Cardiac septum (tissue), 1 donor: ENCODE measurements at regions not wholly inside any gene's neighbourhood (a gene's known extent, or its start where the extent isn't known, plus 50 kb on each side); places are given as distances from the start of the nearest gene placed in this dataset.

Experiments used
- DNase-seq: peaks from one replicate; pipeline ENCODE4 v3.0.0-alpha.2; 2020; ENCODE audit warnings: low spot score
- intact Hi-C: fragments of 100-400 bp; cut with DNase I; formaldehyde crosslinking; loops from one replicate; pipeline ENCODE4 v1.14.0; 2022
- donor health status: DM: no; HTN: no; CAD: no.

GRCh38 chr12:87801860-87802720 is 227.1 kb downstream of the C12orf50 start:
- intact Hi-C loops, result no loop called here

DNA sequence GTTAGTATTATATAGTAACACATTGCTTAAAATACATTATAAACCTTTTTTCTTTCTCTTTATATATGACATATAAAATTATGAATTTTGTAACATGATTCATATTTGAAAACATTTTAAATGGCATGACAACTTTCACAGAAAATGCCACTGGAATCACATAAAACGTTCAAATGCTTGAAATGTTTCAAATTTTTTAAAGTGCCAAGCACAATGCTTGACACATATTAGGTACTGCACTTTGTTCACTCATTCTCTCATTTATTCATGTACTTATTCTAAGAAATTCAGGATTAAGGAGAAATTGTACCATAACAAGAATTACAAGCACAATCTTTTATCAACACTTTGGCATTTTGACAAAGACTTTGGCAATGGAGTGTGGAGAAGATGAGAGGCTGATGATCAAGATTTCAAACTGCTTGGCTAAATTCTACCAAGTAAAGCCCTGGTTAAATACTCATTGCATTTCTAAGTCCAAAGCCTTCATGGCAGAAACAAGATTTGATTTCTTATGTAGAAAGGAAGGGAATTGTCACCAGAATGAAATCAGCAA is 232.2 kb downstream of the C12orf50 start:
- no peak for DNase-seq
- intact Hi-C loops, result no loop called here

More at GRCh38 chr12:87801860-87802720, 227.1 kb downstream of the C12orf50 start:
- DNase-seq, result no peak

- no peak for DNase-seq
- intact Hi-C loops, result no loop called here
Observed at GRCh38 chr12:87795555-87795954, 233.6 kb downstream of the C12orf50 start.

GRCh38 chr12:87794854-87795253 is 234.3 kb downstream of the C12orf50 start:
- DNase-seq, result no peak
- intact Hi-C loops, result no loop called here

DNA sequence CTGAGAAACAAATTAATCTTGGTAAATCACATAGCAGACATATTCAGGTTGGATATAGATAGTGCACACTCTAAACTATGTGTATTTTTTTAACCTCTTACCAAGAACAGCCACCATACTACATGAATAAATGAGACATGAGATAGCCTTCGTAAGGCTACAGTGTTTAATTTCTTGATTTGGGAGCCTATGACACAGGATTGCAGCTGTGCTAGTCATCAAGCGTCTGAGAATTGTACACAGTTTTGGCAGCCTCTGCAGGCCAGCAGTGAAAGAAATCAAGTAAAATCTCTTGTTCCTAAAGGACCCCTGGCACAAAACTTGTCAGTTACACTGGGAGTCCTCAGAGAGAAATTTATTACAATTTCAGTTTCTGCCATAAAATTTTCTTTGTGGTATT is 236.1 kb downstream of the C12orf50 start:
- intact Hi-C loops, result no loop called here
- DNase-seq, result no peak

- intact Hi-C loops, result no loop called here
Observed at GRCh38 chr12:87784350-87784749, 244.9 kb downstream of the C12orf50 start.

GRCh38 chr12:87783467-87783866 is 245.7 kb downstream of the C12orf50 start:
- intact Hi-C loops, result no loop called here
- no peak for DNase-seq

More at GRCh38 chr12:87784350-87784749, 244.9 kb downstream of the C12orf50 start:
- no peak for DNase-seq

GRCh38 chr12:87782838-87783237 is 246.4 kb downstream of the C12orf50 start:
- intact Hi-C loops, result no loop called here
- no peak for DNase-seq

DNA sequence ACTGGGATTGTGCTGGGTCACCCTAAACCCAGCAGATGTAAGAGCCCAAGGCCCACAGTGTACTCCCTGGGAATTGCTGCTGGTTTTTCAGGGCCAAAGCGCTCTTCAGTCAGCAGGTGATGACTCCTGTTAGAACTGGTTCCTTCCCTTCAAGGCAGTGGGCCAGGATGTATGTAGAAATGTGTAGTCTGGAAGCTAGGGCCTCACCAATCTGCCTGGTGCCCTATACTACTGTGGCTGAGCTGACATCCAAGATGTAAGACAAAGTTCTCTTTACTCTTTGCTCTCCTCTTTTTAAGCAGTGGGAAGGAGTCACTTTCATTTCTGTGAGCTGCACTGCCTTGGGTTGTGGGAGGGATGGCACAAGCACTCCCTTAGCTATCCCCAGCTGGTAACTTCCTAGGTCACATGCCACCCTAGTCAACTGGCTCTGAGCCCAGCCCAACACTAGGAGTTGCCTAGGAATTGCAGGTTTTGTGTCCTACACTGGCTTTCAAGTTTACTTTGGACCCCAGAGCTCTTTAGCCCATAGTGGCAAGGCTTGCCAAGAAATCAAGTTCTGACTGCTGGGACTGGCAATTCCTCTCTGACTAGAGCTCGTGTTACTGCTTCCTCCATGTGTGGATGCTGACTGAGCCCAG is 249.2 kb downstream of the C12orf50 start:
- intact Hi-C loops, result no loop called here
- DNase-seq, result no peak

GRCh38 chr12:87779016-87779415 is 250.2 kb downstream of the C12orf50 start:
- no peak for DNase-seq
- intact Hi-C loops, result no loop called here

GRCh38 chr12:87778065-87778464 is 251.1 kb downstream of the C12orf50 start:
- intact Hi-C loops, result no loop called here
- DNase-seq, result no peak

GRCh38 chr12:87775784-87776183 is 253.4 kb downstream of the C12orf50 start:
- no peak for DNase-seq
- intact Hi-C loops, result no loop called here

- intact Hi-C loops, result no loop called here
- DNase-seq, result no peak
Observed at GRCh38 chr12:87775051-87775450, 254.2 kb downstream of the C12orf50 start.

DNA sequence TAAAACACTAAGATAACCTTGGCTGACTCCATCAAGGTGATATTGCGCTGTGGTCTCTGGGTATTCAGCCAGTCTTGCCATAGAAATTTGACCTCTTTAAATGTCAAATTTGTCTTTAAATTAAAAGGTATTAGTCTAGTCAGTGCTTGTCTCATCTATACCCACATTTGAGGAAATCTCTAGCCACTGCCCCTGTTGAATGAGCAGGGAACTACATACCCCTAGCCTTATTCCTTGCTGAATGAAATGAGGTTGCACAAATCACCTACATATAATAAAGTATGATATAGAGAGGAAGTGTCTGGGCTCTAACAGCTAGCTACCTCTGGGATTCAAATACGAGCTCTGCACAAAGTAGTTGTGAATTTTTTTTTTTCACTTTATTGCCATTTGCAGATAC is 256.8 kb downstream of the C12orf50 start:
- intact Hi-C loops, result no loop called here
- no peak for DNase-seq

- intact Hi-C loops, result no loop called here
- no peak for DNase-seq
Observed at GRCh38 chr12:87768501-87769287, 260.5 kb downstream of the C12orf50 start.

GRCh38 chr12:87766044-87766443 is 263.2 kb downstream of the C12orf50 start:
- no peak for DNase-seq
- intact Hi-C loops, result no loop called here

- intact Hi-C loops, result no loop called here
- DNase-seq, result no peak
Observed at GRCh38 chr12:87760943-87761342, 268.3 kb downstream of the C12orf50 start.

DNA sequence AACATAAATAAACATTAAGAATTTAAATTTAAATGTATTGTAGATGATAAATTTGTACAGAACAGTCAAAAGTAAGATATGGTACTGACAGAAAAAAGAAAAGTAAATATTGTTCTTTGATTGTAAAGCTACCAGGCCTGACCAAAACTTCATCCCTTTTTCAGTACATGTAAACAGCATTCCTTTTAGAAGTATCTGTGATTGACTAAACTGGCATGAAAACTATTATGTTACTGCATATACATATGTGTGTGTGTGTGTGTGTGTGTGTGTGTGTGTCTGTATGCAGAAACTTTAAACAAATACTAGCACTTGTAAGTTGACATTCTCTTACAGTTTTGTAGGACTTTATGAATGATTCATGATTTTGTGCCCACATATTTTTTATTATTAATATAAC is 270.9 kb downstream of the C12orf50 start:
- intact Hi-C loops, result no loop called here
- no peak for DNase-seq

GRCh38 chr12:87756721-87757120 is 272.5 kb downstream of the C12orf50 start:
- no peak for DNase-seq
- intact Hi-C loops, result no loop called here

- DNase-seq, result no peak
Observed at GRCh38 chr12:87756111-87756510, 273.1 kb downstream of the C12orf50 start.

More at GRCh38 chr12:87756111-87756510, 273.1 kb downstream of the C12orf50 start:
- intact Hi-C loops, result no loop called here
